Central memory CD4-positive, alpha-beta T cell (primary cell): ENCODE measurements at regions not wholly inside any gene's neighbourhood (a gene's known extent, or its start where the extent isn't known, plus 50 kb on each side); places are given as distances from the start of the nearest gene placed in this dataset.

ENCODE experiments used
- DNase-seq: peaks from one replicate; pipeline ENCODE4 v3.0.0; 2022

DNA sequence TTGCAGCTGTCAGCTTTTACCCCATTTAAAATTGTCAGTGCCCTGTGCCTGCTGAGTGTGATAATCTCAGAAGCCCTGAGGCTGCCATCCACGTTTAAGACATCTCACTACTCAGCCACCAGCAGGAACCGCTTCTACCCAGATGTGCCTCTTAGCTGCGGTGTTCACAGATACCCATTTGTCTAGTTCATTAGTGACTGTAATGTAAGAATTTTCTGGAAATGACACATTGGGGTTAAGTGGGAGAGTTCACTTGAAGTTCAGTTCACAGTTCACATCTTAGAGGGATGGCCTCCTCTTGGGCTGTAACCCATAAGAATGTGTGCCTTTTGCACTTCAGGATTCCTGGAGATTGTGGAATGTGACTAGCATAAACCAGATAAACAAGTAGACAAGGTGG is 477.7 kb downstream of the BTBD3 start:
- DNase-seq = no peak

- no peak for DNase-seq
Measured at GRCh38 chr20:12395760-12396159, 478.1 kb downstream of the BTBD3 start.

DNA sequence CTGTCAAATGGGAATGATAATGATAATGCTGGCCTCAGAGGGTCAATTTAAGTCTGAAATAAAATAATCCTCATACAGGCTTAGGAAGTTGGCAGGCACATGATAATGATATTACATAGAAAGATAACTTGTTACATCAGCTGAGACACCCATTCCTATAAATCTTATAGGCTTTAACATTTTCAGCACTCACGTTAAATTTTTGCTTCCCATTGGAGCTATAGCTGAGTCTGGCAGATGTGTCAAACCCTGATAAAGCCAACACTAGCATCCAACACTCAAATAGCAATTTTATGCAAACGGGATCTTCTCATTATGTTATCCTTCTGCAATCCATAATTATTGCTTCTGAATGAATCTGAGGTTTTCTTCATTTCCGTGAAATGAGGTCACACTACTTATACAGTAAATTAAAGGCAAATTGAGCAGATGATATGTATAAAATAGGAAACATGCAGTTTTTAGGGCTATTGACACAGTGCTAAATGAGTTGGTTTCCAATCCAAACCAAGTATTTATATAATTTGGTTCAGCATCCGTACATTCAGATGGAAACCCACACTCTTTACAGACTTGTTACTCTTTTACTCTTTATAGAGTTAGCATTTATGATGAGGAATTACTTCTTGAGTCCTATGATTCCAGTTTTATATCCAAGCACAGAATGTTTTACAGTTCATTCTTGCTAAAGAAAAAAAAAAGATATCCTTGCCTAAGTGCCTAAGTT is 481.6 kb downstream of the BTBD3 start:
- no peak for DNase-seq

GRCh38 chr20:12404941-12405340 is 487.2 kb downstream of the BTBD3 start:
- DNase-seq = no peak

DNA sequence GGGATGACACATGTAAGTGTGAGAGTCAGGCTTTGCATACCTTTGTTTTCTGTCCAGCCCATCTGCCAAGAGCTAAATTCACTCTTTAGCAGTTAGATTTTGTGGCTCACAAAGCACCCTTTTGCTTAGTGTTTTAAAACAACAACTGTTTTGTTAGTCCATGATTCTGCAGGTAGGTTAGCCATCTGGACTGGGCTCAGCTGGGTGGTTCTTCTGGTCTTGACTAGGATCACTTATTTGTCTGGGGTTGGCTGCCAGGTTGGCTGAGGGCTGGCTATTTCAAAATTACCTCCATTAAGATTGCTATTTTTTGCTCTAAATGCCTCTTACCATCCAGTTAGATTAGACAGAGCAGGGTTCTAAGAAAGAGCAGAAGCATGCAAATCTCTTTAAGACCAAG is 489.3 kb downstream of the BTBD3 start:
- no peak for DNase-seq

- no peak for DNase-seq
Measured at GRCh38 chr20:12409501-12409900, 491.8 kb downstream of the BTBD3 start.

DNA sequence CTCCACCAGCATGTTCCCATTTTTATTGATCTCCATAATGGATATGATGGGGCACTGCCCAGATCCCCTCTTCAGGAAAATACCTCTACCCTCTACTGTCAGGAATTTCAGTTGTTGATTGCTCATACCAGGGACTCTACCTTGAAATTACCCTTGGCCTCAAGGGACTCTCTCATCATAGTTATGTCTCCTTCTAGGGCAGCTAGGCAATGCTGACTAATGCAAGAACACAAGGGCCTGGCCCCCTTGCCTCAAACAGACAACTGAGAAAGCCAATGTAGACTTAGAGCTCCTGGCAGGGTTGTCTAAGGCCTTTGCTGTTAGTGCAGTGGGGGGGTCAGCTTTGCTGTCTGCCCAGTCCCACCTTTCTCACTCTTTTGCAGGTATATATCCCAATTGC is 493.1 kb downstream of the BTBD3 start:
- no peak for DNase-seq

DNA sequence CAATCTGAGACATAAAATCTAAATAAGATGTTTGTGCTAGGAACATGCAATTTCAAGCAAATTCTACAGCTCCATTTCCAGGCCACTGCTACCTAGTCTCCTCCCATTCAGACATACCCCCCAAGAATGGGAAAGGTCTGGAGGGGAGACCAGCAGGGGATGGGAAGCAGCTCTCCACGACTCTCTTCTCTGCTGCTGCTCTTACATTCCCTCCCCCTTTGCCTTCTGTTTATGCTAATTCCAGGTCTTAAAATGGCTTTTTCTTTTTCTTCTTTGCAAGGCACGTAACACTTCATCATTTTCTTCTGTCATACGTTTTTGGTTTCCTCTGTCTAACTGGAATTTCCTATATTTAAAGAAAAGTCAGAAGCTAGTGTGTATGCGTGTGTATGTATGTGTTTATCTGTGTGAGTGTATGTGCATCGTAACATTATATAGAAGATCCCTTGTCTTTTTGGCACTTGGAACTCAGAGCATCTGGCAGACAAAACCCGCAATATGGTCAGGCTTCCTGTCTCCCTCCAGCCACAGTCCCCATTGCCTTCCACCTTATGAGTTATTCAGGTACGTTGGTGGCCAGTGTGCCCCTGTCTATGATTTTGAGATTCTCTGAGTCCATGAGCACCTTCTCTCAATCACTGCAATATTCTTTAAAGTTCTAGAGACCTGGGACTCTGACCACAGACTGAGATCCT is 493.7 kb downstream of the BTBD3 start:
- DNase-seq = no peak

DNA sequence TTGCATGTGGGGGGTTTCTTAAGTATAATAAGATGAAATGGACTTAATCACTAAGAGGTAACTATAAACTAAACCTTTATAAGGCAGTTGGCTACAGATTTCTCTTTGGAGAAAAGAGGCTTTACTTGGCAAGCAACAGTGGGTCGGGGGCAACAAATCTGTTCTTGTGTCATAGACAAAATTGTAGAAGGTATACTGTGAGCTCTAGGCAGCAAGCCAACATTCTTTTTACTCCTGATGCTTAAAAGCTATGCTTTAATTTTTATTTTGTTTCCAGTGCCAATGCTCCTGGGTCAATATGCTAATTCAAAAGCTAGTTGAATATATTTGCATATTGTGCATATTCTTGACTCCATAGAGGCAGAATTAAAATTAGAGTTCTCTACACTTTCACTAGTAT is 495.4 kb downstream of the BTBD3 start:
- DNase-seq = no peak

DNA sequence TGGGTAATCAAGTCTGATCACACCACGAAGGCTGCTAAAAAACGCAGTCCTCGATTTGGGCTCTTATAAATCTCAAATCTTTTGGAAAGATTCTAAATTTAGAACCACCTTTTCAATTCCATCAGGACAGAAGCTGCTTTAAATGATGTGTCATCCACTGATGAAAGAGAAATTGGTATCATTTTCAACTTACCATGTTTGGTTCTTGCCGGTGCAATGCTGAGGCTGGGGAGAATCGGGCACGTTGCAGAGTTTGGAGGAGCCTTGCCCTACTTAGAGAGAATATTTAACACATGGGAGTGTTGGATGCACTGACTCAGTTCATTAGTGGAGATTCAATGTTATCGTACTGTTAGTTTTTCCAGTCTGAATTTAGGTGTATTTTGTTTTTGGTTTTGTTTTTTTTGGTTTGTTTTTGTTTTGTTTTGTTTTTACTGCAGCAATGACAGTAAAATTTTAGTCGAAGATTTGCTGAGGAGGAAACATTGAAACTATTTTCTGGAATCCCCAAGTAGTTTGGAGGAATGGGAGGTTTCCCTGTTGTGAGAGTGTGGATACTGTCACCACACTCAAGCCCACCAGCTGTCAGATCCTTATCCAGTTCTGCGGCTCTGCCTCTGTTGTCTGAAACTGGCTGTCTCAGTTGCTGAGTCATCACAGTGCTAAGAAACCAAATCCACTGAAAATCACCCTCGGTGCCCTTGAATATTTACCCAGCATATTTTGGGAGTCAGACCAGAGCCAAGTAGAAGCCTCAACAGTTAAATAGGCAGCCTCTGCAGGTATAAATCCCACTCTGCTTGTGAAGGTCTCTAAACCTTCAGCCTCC is 497.0 kb downstream of the BTBD3 start:
- no peak for DNase-seq

- no peak for DNase-seq
Measured at GRCh38 chr20:12416281-12416680, 498.6 kb downstream of the BTBD3 start.

DNA sequence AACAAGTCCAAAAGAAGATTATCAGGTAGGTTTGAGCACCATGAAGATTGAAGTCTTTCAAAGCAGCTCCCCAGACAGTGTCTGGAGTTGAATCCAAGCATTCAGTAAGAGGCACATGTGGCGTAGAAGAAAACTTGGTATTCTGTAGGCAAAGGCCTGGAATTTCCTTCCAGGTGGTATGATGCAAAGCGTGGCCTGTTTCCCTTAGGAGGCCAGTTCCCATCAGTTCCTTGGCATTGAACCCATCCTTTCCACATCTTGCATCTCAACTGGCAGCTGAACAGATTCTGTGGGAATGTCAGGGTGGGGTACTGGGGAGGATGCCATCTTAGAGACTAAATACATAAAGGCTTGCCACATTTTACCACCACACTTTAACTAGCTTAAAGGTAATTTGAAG is 516.0 kb downstream of the BTBD3 start:
- DNase-seq = no peak

GRCh38 chr20:12434672-12435071 is 517.0 kb downstream of the BTBD3 start:
- no peak for DNase-seq

DNA sequence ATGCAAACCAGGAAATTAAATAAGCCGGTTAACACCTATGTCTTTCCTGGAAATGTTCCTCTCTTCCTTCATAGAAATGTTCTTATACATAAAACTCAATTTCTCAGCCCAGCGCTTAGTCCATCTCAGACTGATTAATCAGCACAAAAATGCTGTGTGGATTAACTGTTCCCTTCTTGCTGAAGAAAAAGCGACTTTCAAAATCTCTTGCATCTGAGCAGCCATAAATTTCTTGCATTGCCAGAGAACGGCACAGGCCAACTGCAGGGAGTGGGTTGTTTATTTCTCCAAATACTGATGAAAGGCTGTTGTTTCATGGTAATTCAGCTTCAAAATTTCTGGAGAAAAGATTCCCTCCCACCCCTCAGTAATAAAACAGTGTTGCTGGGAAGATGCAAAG is 517.6 kb downstream of the BTBD3 start:
- DNase-seq = no peak

GRCh38 chr20:12453711-12454110 is 536.0 kb downstream of the BTBD3 start:
- no peak for DNase-seq

DNA sequence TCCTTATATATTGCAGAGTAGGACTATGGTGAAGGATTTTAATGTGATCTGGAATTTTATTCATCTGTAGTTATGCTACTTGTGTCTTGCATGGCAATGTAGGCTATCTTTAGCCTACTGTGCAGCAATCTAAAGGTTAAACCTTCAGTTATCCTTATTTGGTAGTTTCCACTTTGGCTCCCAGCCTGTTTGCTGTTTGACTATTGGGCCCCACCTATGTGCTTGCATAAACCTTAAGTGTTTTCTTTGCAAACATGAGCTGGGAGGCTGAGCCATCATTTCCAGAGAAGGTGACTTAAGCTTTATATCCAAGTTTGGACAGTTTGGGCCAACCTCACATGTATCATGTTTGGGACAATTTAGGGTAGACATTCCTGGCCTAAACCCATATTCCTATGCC is 537.5 kb downstream of the BTBD3 start:
- DNase-seq = no peak

DNA sequence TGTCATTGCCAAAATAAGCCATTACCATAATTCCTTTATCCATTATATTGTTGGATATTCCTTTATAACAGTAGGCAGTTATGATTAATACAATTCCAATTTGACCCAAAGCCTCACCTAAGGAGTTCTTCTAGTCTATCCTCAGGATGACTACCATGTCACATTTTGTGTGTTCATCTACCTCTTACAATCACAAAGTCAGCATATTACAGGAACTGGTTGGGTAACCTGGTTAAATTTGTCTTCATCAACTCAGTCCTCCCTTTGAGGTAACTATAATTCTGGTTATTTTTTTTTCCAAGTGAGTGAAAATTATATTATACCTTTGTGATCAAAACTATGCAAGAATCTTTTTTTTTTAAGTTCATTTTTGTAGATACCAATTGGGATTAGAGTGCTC is 540.5 kb downstream of the BTBD3 start:
- no peak for DNase-seq

- no peak for DNase-seq
Measured at GRCh38 chr20:12464036-12464435, 544.7 kb upstream of the SPTLC3 start.

DNA sequence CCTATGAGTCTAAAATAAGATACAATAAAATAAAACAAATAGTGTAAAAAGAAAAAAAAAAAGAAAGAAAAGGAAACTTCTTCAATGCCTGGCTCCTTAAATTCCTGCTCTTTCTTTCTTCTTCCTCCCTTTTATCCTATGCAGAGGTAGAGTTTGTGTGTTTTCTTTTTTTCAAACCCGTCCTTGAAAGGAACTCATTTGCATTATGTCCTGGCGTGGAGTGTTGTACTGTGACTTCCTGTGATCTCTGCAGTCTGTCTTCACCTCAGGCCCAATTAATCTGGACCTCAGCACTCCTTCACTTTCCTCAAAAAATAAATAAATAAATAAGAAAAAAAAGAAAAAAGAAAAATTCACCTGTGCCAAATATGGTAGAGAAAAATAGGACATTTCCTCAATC is 541.9 kb upstream of the SPTLC3 start:
- no peak for DNase-seq

GRCh38 chr20:12467758-12468157 is 541.0 kb upstream of the SPTLC3 start:
- DNase-seq = no peak

DNA sequence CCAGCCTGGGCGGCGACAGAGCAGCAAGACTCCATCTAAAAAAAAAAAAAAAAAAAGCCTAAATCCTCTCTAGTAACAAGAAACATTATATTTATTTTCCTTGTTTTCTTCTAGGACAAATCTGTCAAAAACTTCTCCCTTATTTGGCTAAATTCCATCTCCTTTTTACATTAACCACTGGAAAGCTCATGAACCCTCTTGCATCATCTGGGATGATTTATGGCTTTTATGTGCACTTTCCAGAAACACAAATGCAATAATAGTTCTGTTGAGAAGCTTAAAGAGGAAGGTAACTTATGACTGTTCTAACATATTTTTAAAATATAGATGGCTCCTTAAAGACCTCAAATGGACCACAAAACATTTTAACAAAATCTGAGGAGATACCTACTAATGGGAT is 526.1 kb upstream of the SPTLC3 start:
- no peak for DNase-seq

- DNase-seq = no peak
Measured at GRCh38 chr20:12502443-12502842, 506.3 kb upstream of the SPTLC3 start.

DNA sequence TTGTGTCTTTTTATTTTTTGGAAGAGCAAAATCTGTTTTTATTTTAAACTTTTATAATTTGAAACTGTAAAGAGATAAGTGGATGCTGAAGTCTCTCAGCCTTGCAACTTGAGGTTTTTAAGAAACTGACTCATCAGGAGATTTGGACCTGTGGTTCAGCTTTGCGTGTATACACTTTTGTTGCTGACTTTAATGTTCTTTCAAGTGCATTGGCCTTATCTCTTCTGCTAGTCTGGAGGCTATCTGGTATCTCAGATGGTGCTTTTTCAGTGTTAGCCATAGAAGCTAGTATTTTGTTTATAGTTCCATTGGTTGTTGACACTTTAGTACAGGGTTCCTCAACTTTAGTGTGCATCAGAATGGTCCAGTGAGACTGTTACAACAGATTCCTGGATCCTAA is 504.0 kb upstream of the SPTLC3 start:
- DNase-seq = no peak

- no peak for DNase-seq
Measured at GRCh38 chr20:12511499-12511898, 497.3 kb upstream of the SPTLC3 start.
